RWPE1 (cell line): ENCODE measurements at regions not wholly inside any gene's neighbourhood (a gene's known extent, or its start where the extent isn't known, plus 50 kb on each side); places are given as distances from the start of the nearest gene placed in this dataset.
"Not testable (repeated sequence)": the region's sequence is repeated elsewhere in the genome, so short reads cannot be mapped to it uniquely, and the experiment has no call there.

Source experiments
- CTCF ChIA-PET: fragments of 350-600 bp; sonication (Branson Sonifier 250); formaldehyde crosslinking; extraction: SDS; loops from one replicate; lab custom pipeline; 2021; lab: Yijun Ruan, JAX
- POLR2A ChIA-PET: fragments of 400-600 bp; formaldehyde crosslinking; extraction: SDS; loops from one replicate; lab custom pipeline; 2020; ENCODE audit warnings: antibody characterized with exemption; ENCODE audit not compliant: low non-redundant PET; lab: Yijun Ruan, JAX
- DNase-seq: peaks from one replicate; pipeline ENCODE4 v3.0.0; 2012; ENCODE audit warnings: low spot score
- H3K27ac ChIP-seq: fragments of 450-650 bp; 2 replicates; pipeline ENCODE4 v1.5.1; 2017
- CTCF ChIP-seq: fragments of 450-650 bp; conservative IDR thresholded peaks from 2 replicates; pipeline ENCODE4 v1.5.1; 2017; ENCODE audit warnings: low read depth, mild to moderate bottlenecking

DNA sequence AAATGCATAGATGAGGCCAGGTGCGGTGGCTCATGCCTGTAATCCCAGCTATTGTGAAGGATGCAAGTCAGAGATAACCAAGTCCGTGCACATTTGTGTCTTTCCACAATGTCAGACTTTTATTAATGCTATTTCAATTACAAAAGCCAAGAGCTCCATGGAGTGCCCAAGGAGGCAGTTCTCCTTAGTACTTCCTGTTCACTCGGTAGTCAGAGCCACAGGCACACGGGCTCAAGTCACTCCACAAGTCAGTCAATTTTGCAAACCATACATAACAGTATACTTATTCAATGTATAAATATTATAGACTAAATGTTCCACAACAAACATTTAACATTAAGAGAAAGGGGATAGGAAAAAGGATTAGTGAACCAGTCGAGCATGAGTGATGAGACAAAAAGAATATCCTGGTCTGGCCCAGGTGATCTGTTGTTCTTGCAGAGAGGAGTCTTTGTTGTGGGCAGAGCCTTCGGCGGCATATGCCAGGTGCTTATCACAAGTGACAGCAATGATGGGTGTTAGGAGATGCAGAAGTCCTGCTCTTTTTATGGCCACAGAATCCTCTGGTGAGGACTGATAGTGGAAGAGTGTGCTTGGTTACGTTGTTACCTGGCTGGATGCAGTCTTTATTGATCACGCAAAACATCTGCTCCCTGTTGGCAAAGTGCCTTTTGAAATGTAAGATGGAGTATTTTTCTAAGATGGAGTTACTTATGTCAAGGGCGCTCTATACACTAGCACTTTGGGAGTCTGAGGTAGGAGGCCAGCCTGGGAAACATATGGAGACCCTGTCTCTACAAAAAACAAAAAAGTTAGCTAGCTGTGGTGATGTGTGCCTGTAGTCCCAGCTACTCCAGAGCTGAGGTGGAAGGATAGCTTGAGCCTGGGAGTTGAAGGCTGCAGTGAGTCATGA, 167.0 kb upstream of the FBXL17 start:
- ChIA-PET CTCF (no interaction called here), POLR2A (interaction anchor here (0.5 kb wide), 1 partner anchor 1842 kb away, joined by 3 read pairs; no protein-coding TSS in a partner anchor)
- no peak for TF ChIP-seq CTCF
- no peak for DNase-seq
- H3K27ac ChIP-seq, result no peak overlapping the region

DNA sequence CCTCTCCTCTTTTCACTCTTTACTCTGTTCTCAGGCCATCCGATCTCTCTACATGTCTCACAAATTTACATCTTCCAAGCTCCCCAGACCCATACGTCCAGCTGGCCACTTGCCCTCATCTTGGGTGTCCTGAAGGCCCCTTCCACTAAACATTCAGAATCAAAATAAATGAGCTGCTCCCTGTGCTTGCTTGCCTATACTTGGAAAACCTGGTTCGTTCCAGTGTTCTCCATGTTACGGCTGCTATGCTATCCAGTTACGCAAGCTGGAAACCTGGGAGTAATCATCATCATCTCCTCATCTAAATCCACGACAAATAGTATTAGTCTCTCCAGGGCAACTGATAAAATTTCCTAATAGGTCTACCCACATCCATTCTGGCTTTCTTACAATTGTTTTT, 165.0 kb upstream of the FBXL17 start:
- no peak overlapping the region for H3K27ac ChIP-seq
- CTCF ChIA-PET, result no interaction called here
- POLR2A ChIA-PET, result no interaction called here
- DNase-seq, result no peak
- TF ChIP-seq CTCF, result no peak

DNA sequence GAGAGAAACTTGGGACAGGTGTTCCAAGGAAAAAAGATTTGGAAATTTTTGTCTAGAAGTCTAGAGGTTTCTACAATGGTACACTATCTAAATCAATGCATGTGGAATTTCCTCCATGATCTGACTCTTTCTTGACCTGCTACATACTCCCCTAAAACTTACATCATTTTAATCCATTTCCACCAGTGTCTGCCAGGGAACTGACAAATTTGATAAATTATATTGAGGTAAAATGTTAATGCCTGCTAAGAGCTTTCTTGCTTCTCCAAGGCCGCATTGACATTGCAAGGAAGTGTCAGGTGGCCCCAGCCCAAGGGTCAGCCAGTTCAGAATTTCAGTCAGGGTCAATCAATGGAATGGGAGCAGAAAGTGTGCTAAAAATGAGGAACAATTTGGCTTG, 163.4 kb upstream of the FBXL17 start:
- CTCF ChIA-PET, result interaction anchor here (0.6 kb wide), 1 partner anchor 97 kb away, joined by 3 read pairs; no protein-coding TSS in a partner anchor

DNA sequence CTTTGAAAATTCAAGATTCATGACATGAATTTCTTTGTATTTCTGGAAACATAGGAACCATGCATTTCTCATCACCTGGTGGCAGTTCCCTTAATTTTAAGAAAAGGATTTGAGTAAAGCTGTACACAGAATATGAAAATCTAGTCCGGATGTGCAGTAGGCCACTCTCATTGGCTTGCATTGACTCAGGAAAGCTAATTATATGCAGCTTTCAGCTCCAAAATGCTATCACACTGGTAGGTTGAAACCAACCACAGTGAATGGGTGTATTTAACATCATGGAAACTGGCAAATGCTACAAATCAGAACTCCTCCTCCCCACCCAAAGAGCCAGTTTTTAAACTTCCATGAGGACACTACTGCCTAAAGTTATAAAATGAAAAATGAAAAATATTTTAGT, 161.6 kb upstream of the FBXL17 start:
- no peak for TF ChIP-seq CTCF
- ChIA-PET CTCF (no interaction called here), POLR2A (no interaction called here)
- H3K27ac ChIP-seq, result no peak overlapping the region
- DNase-seq, result no peak

More for the DNA sequence above, 163.4 kb upstream of the FBXL17 start:
- H3K27ac ChIP-seq, result no peak overlapping the region
- POLR2A ChIA-PET, result no interaction called here
- no peak for TF ChIP-seq CTCF
- DNase-seq, result no peak

- DNase-seq, result no peak
- H3K27ac ChIP-seq, result no peak overlapping the region
- no peak for TF ChIP-seq CTCF
- POLR2A ChIA-PET, result no interaction called here
- CTCF ChIA-PET, result no interaction called here
Observed at GRCh38 chr5:108541836-108542235, 159.9 kb upstream of the FBXL17 start.

- H3K27ac ChIP-seq, result no peak overlapping the region
- DNase-seq, result no peak
- ChIA-PET POLR2A (no interaction called here), CTCF (no interaction called here)
- no peak for TF ChIP-seq CTCF
Observed at GRCh38 chr5:108536321-108536720, 154.4 kb upstream of the FBXL17 start.

DNA sequence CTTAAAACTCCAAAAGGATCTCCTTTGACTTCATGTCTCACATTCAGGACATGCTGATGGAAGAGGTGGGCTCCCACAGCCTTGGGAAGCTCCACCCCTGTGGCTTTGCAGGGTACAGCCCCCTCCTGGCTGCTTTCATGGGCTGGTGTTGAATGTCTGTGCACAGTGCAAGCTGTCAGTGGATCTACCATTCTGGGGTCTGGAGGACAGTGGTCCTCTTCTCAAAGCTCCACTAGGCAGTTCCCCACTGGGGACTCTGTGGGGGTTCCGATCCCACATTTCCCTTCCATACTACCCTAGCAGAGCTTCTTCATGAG, 150.2 kb upstream of the FBXL17 start:
- POLR2A ChIA-PET, DNase-seq, H3K27ac ChIP-seq: not testable (repeated sequence)
- CTCF ChIA-PET, result interaction anchor here (0.6 kb wide), 1 partner anchor 925 kb away, joined by 3 read pairs; no protein-coding TSS in a partner anchor
